ENCODE measurements at regions not wholly inside any gene's neighbourhood (a gene's known extent, or its start where the extent isn't known, plus 50 kb on each side); places are given as distances from the start of the nearest gene placed in this dataset.
A peak's percentile ranks its signal among the peaks of the same experiment; 100 is the strongest.

- peak; percentile 82 for DNase-seq (ENCODE audit: low spot score)
- no peak for TF ChIP-seq CTCF (IDR thresholded peaks at IDR 0.05; ENCODE audit: extremely low read depth, missing control alignments)
These were observed 63.6 kb upstream of the MEF2A start for GRCh38 chr15:99502182-99502581.

GRCh38 chr15:99502661-99503060 lies 63.1 kb upstream of the MEF2A start:
- TF ChIP-seq CTCF (IDR thresholded peaks at IDR 0.05; ENCODE audit: extremely low read depth, missing control alignments): no peak
- no peak for DNase-seq (ENCODE audit: low spot score)

GRCh38 chr15:99503411-99503810 lies 62.4 kb upstream of the MEF2A start:
- no peak for TF ChIP-seq CTCF (IDR thresholded peaks at IDR 0.05; ENCODE audit: extremely low read depth, missing control alignments)
- no peak for DNase-seq (ENCODE audit: low spot score)

- no peak for TF ChIP-seq CTCF (IDR thresholded peaks at IDR 0.05; ENCODE audit: extremely low read depth, missing control alignments)
- DNase-seq (ENCODE audit: low spot score): peak; percentile 42
These were observed 61.5 kb upstream of the MEF2A start for GRCh38 chr15:99504071-99504822.

- DNase-seq (ENCODE audit: low spot score): peak; percentile 39
- peak; percentile 16 for TF ChIP-seq CTCF (IDR thresholded peaks at IDR 0.05; ENCODE audit: extremely low read depth, missing control alignments)
These were observed 60.8 kb upstream of the MEF2A start for GRCh38 chr15:99504823-99505551.

- DNase-seq (ENCODE audit: low spot score): no peak
These were observed 59.4 kb upstream of the MEF2A start for GRCh38 chr15:99506399-99506798.

More at GRCh38 chr15:99506399-99506798, 59.4 kb upstream of the MEF2A start:
- TF ChIP-seq CTCF (IDR thresholded peaks at IDR 0.05; ENCODE audit: extremely low read depth, missing control alignments): no peak
